ENCODE measurements at regions not wholly inside any gene's neighbourhood (a gene's known extent, or its start where the extent isn't known, plus 50 kb on each side); places are given as distances from the start of the nearest gene placed in this dataset.

- no peak overlapping the region for H4K5ac ChIP-seq (ENCODE audit: insufficient read length, low read depth, low read length)
- no peaks in the 10 kb centered on the region for H3K27me3 ChIP-seq (ENCODE audit: insufficient read depth, low read length)
- no peaks in the 10 kb centered on the region for H4K20me1 ChIP-seq (ENCODE audit: control insufficient read depth, insufficient read depth, insufficient read length)
- no peak overlapping the region for H4K91ac ChIP-seq (ENCODE audit: insufficient read length, low read depth, low read length)
- no peak overlapping the region for H2BK20ac ChIP-seq (ENCODE audit: low read depth, low read length, poor library complexity, severe bottlenecking)
- H2BK15ac ChIP-seq (ENCODE audit: low read depth, low read length), result no peak overlapping the region
- no peak overlapping the region for H2AFZ ChIP-seq (ENCODE audit: low read length)
- H3K56ac ChIP-seq (ENCODE audit: insufficient read length, low read depth, low read length), result no peak overlapping the region
- H3K18ac ChIP-seq (ENCODE audit: insufficient read length, low read depth, low read length), result no peak overlapping the region
- H2BK12ac ChIP-seq (ENCODE audit: insufficient read length, low read depth, low read length), result no peak overlapping the region
- DNase-seq, result no peak
- H4K8ac ChIP-seq (replicated peaks; ENCODE audit: insufficient read length, low read depth, low read length), result no peak overlapping the region
- no peak overlapping the region for H2BK5ac ChIP-seq (ENCODE audit: insufficient read length, low read length)
- peaks cover 8 to 21% (median 12%) of the 10 kb centered on the region in 3 experiments for H3K36me3 Mint-ChIP-seq (ENCODE audit: insufficient read depth in 1 of 3, low read depth in 3 of 3)
- no CpG with 5 or more reads among the region's 6 CpGs for WGBS (ENCODE audit: extremely low coverage, insufficient read length, low lambda C conversion rate)
- H3K9me3 Mint-ChIP-seq, result peaks cover 17 to 21% of the 10 kb centered on the region in 2 experiments
- no peak overlapping the region for H3K14ac ChIP-seq (ENCODE audit: insufficient read depth, low read length)
- H3K27ac Mint-ChIP-seq, result no peak overlapping the region
- no peak overlapping the region for H3K4ac ChIP-seq (ENCODE audit: low read depth, low read length)
- no peak overlapping the region for H3K23ac ChIP-seq (ENCODE audit: insufficient read length, low read depth, low read length)
- H3T11ph ChIP-seq (ENCODE audit: low read length), result no peak overlapping the region
- no peak overlapping the region for H2BK120ac ChIP-seq (ENCODE audit: low read depth, low read length, poor library complexity, severe bottlenecking)
- TF ChIP-seq CTCF (conservative IDR thresholded peaks at IDR 0.05), result no peak
- H3K4me1 ChIP-seq (ENCODE audit: insufficient read depth, low read length), result no peaks in the 10 kb centered on the region
- no peak overlapping the region for H3K9ac ChIP-seq (ENCODE audit: extremely low read depth, insufficient read length, low read length)
- H3K23me2 ChIP-seq (ENCODE audit: insufficient read length, low read depth, low read length, poor library complexity, severe bottlenecking), result no peaks in the 10 kb centered on the region
- no peaks in the 10 kb centered on the region for H3K79me1 ChIP-seq (ENCODE audit: insufficient read depth, low read depth, low read length, poor library complexity, severe bottlenecking)
- H3K27me3 Mint-ChIP-seq (ENCODE audit: low read depth), result peaks cover 4% of the 10 kb centered on the region
- H3K27ac ChIP-seq (ENCODE audit: insufficient read length, low read depth, low read length), result no peak overlapping the region
- no peaks in the 10 kb centered on the region for H3K9me3 ChIP-seq (ENCODE audit: control insufficient read depth, low read depth, low read length)
- no peaks in the 10 kb centered on the region for H3K4me1 Mint-ChIP-seq
- no peak overlapping the region for H2AK5ac ChIP-seq (ENCODE audit: insufficient read length, low read length)
- H3K4me2 ChIP-seq (ENCODE audit: insufficient read depth, insufficient read length, low read length), result no peak overlapping the region
- H3K4me3 Mint-ChIP-seq, result no peak overlapping the region
- no peaks in the 10 kb centered on the region for H3K79me2 ChIP-seq (ENCODE audit: insufficient read depth, low read length)
Observed at GRCh38 chr6:166810864-166811263, 145.5 kb downstream of the RNASET2 start.

All from H9 (cell line).